Ammon's horn (tissue), 1 donor: ENCODE measurements at regions not wholly inside any gene's neighbourhood (a gene's known extent, or its start where the extent isn't known, plus 50 kb on each side); places are given as distances from the start of the nearest gene placed in this dataset.

Source experiments
- DNase-seq: peaks from one replicate; pipeline ENCODE4 v3.0.0-alpha.2; 2016; ENCODE audit warnings: low spot score

DNA sequence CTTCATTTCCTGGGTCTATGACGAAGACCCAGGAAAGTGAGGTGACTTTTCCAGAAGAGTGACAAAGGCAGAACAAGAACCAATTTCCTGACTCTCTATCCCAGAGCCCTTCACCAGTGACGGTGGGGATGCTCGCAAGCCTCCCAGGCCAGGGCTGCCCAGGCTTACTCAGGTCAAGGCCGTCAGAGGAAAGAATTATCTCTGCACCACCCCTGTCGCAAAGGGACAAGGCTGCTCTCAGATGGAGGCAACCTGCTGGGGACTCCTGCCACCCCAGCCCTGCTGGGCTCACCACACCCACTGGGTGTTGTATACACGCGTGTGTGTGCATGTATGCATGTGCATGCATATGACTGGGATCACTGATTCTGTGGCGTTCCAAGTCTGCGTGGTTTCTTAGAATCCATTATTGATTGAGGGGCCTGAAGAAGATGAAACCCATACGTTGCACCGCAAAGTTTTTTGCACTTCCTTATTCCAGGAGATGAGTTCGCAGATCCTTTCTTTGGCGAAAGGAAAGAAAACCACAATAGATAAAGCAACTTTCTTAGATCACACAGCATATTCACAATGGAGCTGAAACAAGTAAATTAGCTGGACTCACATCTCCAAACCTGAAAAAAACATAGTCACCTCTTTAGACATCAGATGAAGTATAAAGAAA lies 255.8 kb downstream of the RHOU start:
- DNase-seq = no peak

GRCh38 chr1:228992044-228992443 lies 256.8 kb downstream of the RHOU start:
- DNase-seq = no peak

GRCh38 chr1:228992907-228993535 lies 257.7 kb downstream of the RHOU start:
- no peak for DNase-seq

DNA sequence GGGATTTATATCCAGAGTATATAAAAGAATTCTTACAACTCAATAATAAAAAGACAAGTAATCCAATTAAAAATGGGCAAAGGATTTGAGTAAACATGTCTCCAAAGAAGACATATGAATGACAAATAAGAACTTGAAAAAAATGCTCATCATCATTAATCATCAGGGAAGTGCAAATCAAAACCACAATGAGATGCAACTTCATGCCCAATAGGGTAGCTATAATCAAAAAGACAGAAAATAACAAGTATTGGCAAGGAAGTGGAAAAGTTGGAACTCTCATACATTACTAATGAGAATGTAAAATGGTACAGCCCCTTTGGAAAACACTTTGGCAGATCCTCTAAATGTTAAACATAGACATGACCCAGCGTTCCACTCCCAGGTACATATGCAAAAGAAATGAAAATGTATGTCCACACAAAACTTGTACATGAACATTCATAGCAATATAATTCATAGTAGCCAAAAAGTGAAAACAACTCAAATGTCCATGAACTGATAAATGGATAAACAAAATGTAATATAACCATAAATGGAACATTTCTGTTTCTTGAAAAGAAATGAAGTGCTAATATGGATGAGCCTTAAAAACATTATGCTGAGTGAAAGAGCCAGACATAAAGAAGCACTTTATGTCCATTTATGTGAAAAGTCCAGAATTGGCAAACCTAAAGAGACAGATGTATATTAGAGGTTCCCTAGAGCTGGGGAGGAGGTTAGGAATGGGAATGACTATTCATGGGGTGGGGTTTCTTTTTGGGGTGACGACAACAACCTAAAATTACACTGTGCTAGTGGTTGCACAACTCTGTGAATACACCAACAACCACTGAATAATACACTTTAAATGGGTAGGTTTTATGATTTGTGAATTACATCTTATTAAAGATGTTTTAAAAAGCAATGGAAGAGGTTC lies 259.7 kb downstream of the RHOU start:
- no peak for DNase-seq

DNA sequence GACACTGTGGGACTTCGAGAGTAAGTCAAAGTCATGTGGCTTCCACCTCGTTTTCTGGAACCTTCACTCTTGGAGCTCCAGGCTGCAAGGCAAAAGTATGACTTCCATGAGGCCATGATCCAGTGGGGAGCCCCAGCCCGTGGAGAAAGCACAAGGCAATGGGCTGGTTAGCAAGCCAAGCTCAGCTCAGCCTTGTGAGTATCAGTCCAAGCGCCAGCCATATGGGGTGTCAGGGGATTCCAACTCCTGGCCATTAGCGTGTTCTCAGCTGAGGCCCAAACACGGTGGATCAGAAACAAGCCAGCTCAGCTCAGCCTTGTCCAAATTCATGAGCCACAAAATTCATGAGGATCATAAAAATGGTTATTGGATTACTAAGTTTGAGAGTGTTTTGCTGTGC lies 261.0 kb downstream of the RHOU start:
- DNase-seq = no peak

DNA sequence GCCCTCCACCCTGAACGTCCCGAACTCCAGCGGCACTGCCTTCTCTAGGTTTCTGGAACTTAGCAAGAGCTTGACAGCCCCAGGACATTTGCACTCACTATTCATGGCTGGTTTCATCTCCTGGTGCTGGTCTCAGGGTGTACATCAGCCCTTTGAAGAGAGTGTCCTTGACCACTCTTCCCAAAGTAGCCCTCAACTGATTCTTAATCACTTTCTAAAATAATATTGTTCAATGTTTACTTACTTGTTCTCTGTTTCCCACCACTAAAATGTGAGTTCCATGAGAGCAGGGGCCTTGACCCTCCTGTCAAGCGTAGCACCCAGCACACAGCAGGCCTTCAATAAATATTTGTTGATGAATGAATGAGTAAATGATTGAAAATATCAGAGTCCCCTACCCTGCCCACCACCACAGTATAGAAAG lies 262.5 kb downstream of the RHOU start:
- no peak for DNase-seq

GRCh38 chr1:228998179-228998578 lies 262.9 kb downstream of the RHOU start:
- DNase-seq = no peak

- no peak for DNase-seq
Measured at GRCh38 chr1:228999446-229000170, 264.3 kb downstream of the RHOU start.

DNA sequence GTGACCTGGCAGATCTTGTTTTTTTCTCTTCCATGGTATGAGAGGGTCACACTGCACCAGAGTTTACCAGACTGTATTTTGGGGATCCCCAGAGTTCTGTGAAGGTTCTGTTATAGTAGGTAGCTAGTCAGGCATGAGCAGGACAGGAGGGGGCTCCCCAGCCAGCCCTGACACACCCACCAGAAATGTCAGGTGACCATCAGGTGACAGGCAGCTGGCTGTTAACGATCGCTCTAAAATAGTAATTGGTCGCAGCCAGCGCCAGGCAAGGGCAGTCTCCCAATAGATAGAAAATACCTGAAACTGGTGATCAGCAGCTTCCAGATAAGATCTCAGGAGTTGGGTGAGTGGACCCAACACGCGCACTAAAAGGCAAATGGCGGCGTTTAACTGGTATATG lies 264.9 kb downstream of the RHOU start:
- no peak for DNase-seq

- no peak for DNase-seq
Measured at GRCh38 chr1:229001467-229002011, 266.3 kb downstream of the RHOU start.

- no peak for DNase-seq
Measured at GRCh38 chr1:229002037-229002436, 266.8 kb downstream of the RHOU start.

GRCh38 chr1:229002451-229002960 lies 267.2 kb downstream of the RHOU start:
- DNase-seq = no peak

DNA sequence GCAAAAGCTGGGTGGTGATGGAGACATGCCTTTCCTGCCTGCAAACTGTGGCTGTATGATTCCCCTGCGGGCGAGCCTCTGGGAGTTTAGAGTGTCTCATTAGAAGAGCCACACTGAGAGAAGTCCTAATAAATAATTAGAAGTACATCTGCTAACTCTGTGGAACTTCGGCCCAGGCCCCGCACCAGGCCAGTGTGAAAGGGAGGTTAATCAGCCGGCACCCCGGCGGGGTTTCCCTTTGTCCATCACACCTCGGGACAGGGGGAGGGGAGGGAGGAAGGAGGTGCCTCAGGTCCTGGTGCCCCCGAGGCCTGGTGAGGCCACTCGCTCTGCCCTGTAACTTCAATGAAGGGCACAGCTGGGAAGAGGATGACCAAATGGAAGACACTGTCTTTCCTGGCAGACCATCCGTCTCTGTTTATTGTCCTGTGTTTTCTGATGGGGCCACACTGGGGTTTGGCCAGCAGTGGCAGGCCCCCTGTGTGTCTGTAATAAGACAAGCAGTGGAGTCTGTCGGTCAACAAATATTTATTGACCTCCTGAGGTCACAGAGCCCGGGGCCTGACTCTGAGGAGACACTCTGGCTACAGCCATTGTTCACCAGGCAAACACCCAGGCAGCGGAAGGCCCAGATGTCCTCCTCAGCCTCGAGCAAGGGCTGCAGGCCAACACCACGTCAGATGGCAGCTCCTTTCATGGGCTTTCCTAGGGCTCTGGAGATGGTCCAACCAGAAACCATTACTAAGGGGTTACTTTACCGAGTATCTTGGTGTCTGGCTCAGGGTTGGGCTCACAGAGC lies 267.5 kb upstream of the RAB4A start:
- peak; percentile 96 for DNase-seq

- DNase-seq = no peak
Measured at GRCh38 chr1:229004066-229004833, 266.7 kb upstream of the RAB4A start.

- no peak for DNase-seq
Measured at GRCh38 chr1:229005097-229005496, 265.8 kb upstream of the RAB4A start.

DNA sequence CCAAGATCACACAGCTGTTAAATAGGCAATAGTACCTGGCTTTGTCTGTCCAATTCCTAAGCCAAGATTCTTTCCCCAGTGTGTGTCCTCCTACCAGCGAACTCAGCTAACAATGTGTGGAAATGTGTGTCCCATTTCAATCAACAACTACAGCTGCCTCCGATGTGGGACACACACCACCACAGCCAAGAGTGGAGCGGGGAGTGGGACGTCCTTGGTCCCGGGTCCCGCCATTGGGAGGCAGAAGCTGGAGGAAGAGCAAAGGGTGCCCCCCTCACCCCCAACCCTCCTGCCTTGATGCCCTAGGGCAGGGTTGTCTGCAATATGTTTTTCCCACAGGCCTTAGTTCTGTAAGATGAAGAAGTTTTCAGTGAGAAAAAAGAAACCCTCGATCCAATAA lies 265.4 kb upstream of the RAB4A start:
- no peak for DNase-seq

DNA sequence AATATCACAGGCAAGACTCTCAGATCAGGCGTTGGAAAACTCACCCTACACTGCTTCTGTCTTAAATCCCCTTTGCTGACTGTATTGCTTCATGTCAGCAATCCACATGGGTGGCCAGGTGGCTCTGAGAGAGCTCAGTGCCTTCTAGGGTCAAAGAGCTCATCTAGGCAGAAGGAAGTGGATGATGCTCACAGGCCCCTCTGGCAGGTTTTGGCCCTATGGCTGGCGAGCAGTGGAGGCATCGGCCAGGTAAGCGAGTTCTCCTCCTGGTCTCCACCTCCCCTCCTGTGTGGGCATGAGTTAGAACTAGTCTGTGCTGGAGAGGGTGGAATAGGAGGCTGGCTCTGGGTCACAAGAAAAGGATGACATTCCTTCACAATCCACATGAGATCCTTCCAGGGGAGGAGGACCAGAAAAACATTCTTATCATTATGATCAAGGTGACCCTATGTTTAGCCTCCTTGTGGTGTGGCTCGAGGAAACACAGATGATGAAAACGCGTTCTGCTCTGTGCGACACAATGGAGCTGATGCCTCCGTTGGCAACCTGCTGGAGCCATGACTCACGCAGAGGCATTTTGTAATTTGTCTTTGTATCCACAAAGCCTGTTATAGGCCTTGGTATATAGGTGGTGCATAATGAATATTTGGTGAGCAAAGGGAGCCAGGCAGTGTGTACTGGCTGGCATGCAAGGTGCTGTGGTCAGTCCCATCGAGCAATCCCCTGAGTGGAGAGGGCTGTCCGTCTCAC lies 264.6 kb upstream of the RAB4A start:
- no peak for DNase-seq

DNA sequence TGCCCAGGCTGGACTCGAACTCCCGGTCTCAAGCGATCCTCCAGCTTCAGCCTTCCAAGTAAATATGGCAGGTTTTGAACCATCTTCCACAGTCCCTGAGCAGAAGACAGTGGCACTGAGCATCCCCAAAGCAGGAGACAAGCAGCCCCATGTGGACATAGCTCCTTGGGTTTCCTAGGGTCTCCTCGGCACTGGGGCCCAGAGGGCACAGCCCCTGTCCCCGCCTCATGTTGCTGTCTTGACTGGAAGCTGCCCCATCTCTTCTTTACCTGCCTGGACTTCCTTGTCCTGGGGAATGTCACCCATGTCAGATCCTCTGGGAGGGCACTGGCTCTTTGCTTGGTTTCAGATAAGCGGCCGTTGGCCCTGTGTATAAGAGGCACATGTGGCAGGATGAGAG lies 263.7 kb upstream of the RAB4A start:
- DNase-seq = no peak

- no peak for DNase-seq
Measured at GRCh38 chr1:229007701-229008100, 263.2 kb upstream of the RAB4A start.
